H9 (cell line): ENCODE measurements at regions not wholly inside any gene's neighbourhood (a gene's known extent, or its start where the extent isn't known, plus 50 kb on each side); places are given as distances from the start of the nearest gene placed in this dataset.

Experiments
- DNase-seq: peaks from one replicate; pipeline ENCODE4 v3.0.0-alpha.2; 2017
- H2AFZ ChIP-seq: one replicate; pipeline ENCODE4 v1.6.1; 2013; ENCODE audit warnings: mild to moderate bottlenecking, low read length, control low read depth, moderate library complexity
- H2AK5ac ChIP-seq: 2 replicates; pipeline ENCODE4 v1.6.1; 2013; ENCODE audit warnings: low read length, control low read depth, mixed read lengths; ENCODE audit not compliant: insufficient read length
- H2BK120ac ChIP-seq: one replicate; pipeline ENCODE4 v1.6.1; 2013; ENCODE audit warnings: low read depth, mild to moderate bottlenecking, low read length, control low read depth, inconsistent platforms; ENCODE audit not compliant: poor library complexity, severe bottlenecking
- H2BK12ac ChIP-seq: 2 replicates; pipeline ENCODE4 v1.6.1; 2013; ENCODE audit warnings: low read length, control low read depth, mixed read lengths, low read depth; ENCODE audit not compliant: insufficient read length
- H2BK15ac ChIP-seq: 2 replicates; pipeline ENCODE4 v1.6.1; 2013; ENCODE audit warnings: low read depth, low read length, control low read depth
- H2BK20ac ChIP-seq: one replicate; pipeline ENCODE4 v1.6.1; 2013; ENCODE audit warnings: low read depth, mild to moderate bottlenecking, low read length, control low read depth, inconsistent platforms; ENCODE audit not compliant: poor library complexity, severe bottlenecking
- H2BK5ac ChIP-seq: 2 replicates; pipeline ENCODE4 v1.6.1; 2013; ENCODE audit warnings: low read length, control low read depth, mixed read lengths; ENCODE audit not compliant: insufficient read length
- H3K14ac ChIP-seq: 2 replicates; pipeline ENCODE4 v1.6.1; 2013; ENCODE audit warnings: low read length, control low read depth; ENCODE audit not compliant: insufficient read depth
- H3K18ac ChIP-seq: 2 replicates; pipeline ENCODE4 v1.6.1; 2013; ENCODE audit warnings: low read depth, mild to moderate bottlenecking, mixed read lengths, low read length, control low read depth; ENCODE audit not compliant: insufficient read length
- H3K23ac ChIP-seq: 2 replicates; pipeline ENCODE4 v1.6.1; 2013; ENCODE audit warnings: low read length, control low read depth, mixed read lengths, low read depth; ENCODE audit not compliant: insufficient read length
- H3K23me2 ChIP-seq: 2 replicates; pipeline ENCODE4 v1.6.1; 2013; ENCODE audit warnings: low read depth, mild to moderate bottlenecking, mixed read lengths, low read length, control low read depth; ENCODE audit not compliant: insufficient read length, poor library complexity, severe bottlenecking
- H3K27ac ChIP-seq: 2 replicates; pipeline ENCODE4 v1.5.1; 2013; ENCODE audit warnings: low read length, control low read depth, mixed read lengths, low read depth; ENCODE audit not compliant: insufficient read length
- H3K27me3 ChIP-seq: 2 replicates; pipeline ENCODE4 v1.6.1; 2013; ENCODE audit warnings: low read length, control low read depth, inconsistent platforms; ENCODE audit not compliant: insufficient read depth
- H3K4ac ChIP-seq: 2 replicates; pipeline ENCODE4 v1.6.1; 2013; ENCODE audit warnings: low read depth, mild to moderate bottlenecking, control low read depth, inconsistent platforms, low read length, moderate library complexity
- H3K4me1 ChIP-seq: 2 replicates; pipeline ENCODE4 v1.6.1; 2013; ENCODE audit warnings: low read length, control low read depth, inconsistent platforms; ENCODE audit not compliant: insufficient read depth
- H3K4me2 ChIP-seq: 2 replicates; pipeline ENCODE4 v1.6.1; 2013; ENCODE audit warnings: low read length, control low read depth, mixed read lengths; ENCODE audit not compliant: insufficient read length, insufficient read depth
- H3K56ac ChIP-seq: 2 replicates; pipeline ENCODE4 v1.6.1; 2013; ENCODE audit warnings: low read depth, mild to moderate bottlenecking, mixed read lengths, low read length, control low read depth; ENCODE audit not compliant: insufficient read length
- H3K79me1 ChIP-seq: 2 replicates; pipeline ENCODE4 v1.6.1; 2013; ENCODE audit warnings: low read depth, mild to moderate bottlenecking, moderate library complexity, low read length, control low read depth, inconsistent platforms; ENCODE audit not compliant: insufficient read depth, poor library complexity, severe bottlenecking
- H3K79me2 ChIP-seq: 2 replicates; pipeline ENCODE4 v1.6.1; 2013; ENCODE audit warnings: low read length, control low read depth, inconsistent platforms; ENCODE audit not compliant: insufficient read depth
- H3K9ac ChIP-seq: 2 replicates; pipeline ENCODE4 v1.6.1; 2013; ENCODE audit warnings: low read length, control low read depth, mixed read lengths; ENCODE audit not compliant: insufficient read length; ENCODE audit errors: extremely low read depth
- H3K9me3 ChIP-seq: one replicate; pipeline ENCODE4 v1.6.1; 2013; ENCODE audit warnings: low read depth, low read length, inconsistent platforms; ENCODE audit not compliant: control insufficient read depth
- H3T11ph ChIP-seq: one replicate; pipeline ENCODE4 v1.6.1; 2013; ENCODE audit warnings: mild to moderate bottlenecking, low read length, control low read depth, inconsistent platforms
- H4K20me1 ChIP-seq: one replicate; pipeline ENCODE4 v1.6.1; 2013; ENCODE audit not compliant: control insufficient read depth, insufficient read length, insufficient read depth
- H4K5ac ChIP-seq: 2 replicates; pipeline ENCODE4 v1.6.1; 2013; ENCODE audit warnings: low read depth, mild to moderate bottlenecking, mixed read lengths, low read length, control low read depth; ENCODE audit not compliant: insufficient read length
- H4K8ac ChIP-seq: replicated peaks from 2 replicates; pipeline ENCODE4 v1.6.1; 2013; ENCODE audit warnings: low read length, control low read depth, mixed read lengths, low read depth; ENCODE audit not compliant: insufficient read length
- H4K91ac ChIP-seq: 2 replicates; pipeline ENCODE4 v1.6.1; 2013; ENCODE audit warnings: low read depth, mild to moderate bottlenecking, moderate library complexity, mixed read lengths, low read length, control low read depth; ENCODE audit not compliant: insufficient read length
- H3K27ac Mint-ChIP-seq, 3 experiments: 2 replicates in 2 of 3; 3 replicates in 1 of 3; pipeline ENCODE4 v1.8.0; 2020 to 2021; ENCODE audit warnings: mixed read lengths in 3 of 3, mild to moderate bottlenecking in 1 of 3, moderate library complexity in 1 of 3
- H3K27me3 Mint-ChIP-seq: 2 replicates; pipeline ENCODE4 v1.8.0; 2021; ENCODE audit warnings: low read depth, mild to moderate bottlenecking, moderate library complexity, mixed read lengths
- H3K36me3 Mint-ChIP-seq, 3 experiments: 2 replicates in 2 of 3; 3 replicates in 1 of 3; pipeline ENCODE4 v1.8.0; 2020 to 2021; ENCODE audit warnings: low read depth in 3 of 3, mixed read lengths in 3 of 3; ENCODE audit not compliant: insufficient read depth in 1 of 3
- H3K4me1 Mint-ChIP-seq, 2 experiments: 2 replicates each; pipeline ENCODE4 v1.8.0; 2020; ENCODE audit warnings: mixed read lengths in 2 of 2
- H3K4me3 Mint-ChIP-seq, 2 experiments: 2 replicates in 1 of 2; 3 replicates in 1 of 2; pipeline ENCODE4 v1.8.0; 2020 to 2021; ENCODE audit warnings: mild to moderate bottlenecking in 2 of 2, mixed read lengths in 2 of 2, moderate library complexity in 1 of 2
- H3K9me3 Mint-ChIP-seq, 2 experiments: 2 replicates in 1 of 2; 3 replicates in 1 of 2; pipeline ENCODE4 v1.8.0; 2020; ENCODE audit warnings: mild to moderate bottlenecking in 2 of 2, mixed read lengths in 2 of 2, moderate library complexity in 1 of 2
- WGBS: extraction: QIAGEN DNeasy Blood & Tissue Kit; methylation state at CpG from one replicate; pipeline ENCODE4 v1.1.7; 2013; ENCODE audit warnings: missing lambda C conversion rate, low lambda C conversion rate, mixed read lengths; ENCODE audit not compliant: insufficient read length; ENCODE audit errors: extremely low coverage; 5-methylcytosine and 5-hydroxymethylcytosine counted together
- TF ChIP-seq, protein P1 (sequence below): fragments of 200-600 bp; sonication (generic); conservative IDR thresholded peaks from 3 replicates; pipeline ENCODE4 v1.8.0; 2021; ENCODE audit warnings: antibody characterized with exemption, mild to moderate bottlenecking

DNA sequence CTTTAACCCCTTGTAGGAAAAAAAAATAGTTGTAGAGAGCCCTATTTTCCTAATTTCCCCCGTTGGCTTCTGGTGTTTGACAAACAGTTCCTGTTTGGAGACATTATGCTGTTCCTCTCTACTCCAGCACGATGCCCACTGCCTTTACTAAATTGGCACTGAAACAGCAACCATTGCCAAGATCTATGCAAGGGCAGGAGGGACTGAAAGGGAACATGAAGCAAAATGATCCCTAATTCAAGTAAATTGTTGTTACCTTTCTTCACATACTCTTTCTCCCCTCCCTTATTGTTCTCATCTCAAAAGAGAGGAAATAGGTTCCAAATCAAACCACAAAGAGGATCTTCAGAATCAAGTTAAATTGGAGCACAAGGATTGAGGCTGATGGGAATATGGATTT lies 764.1 kb upstream of the MMS22L start:
- H3K36me3 Mint-ChIP-seq, result no peaks in the 10 kb centered on the region
- Histone ChIP-seq H3K18ac (no peak overlapping the region), H3K4me2 (no peak overlapping the region), H2BK12ac (no peak overlapping the region), H2BK5ac (no peak overlapping the region), H4K8ac (no peak overlapping the region), H3K4ac (no peak overlapping the region), H3K56ac (no peak overlapping the region), H3K27ac (no peak overlapping the region), H3K79me2 (no peaks in the 10 kb centered on the region), H3T11ph (no peak overlapping the region), H4K20me1 (no peaks in the 10 kb centered on the region), H2BK120ac (no peak overlapping the region), H3K9me3 (no peaks in the 10 kb centered on the region), H3K79me1 (no peaks in the 10 kb centered on the region), H4K91ac (no peak overlapping the region), H2AFZ (no peak overlapping the region), H2AK5ac (no peak overlapping the region), H3K23ac (no peak overlapping the region), H3K27me3 (no peaks in the 10 kb centered on the region), H3K23me2 (no peaks in the 10 kb centered on the region), H3K14ac (no peak overlapping the region), H2BK20ac (peak overlapping the region; percentile 78), H3K4me1 (peaks cover 26% of the 10 kb centered on the region), H3K9ac (no peak overlapping the region), H4K5ac (no peak overlapping the region), H2BK15ac (no peak overlapping the region)
- H3K9me3 Mint-ChIP-seq, result no peaks in the 10 kb centered on the region
- H3K4me1 Mint-ChIP-seq, result peaks cover 44 to 58% of the 10 kb centered on the region in 2 experiments
- H3K4me3 Mint-ChIP-seq, result no peak overlapping the region
- no peaks in the 10 kb centered on the region for H3K27me3 Mint-ChIP-seq
- TF ChIP-seq, protein P1, sequence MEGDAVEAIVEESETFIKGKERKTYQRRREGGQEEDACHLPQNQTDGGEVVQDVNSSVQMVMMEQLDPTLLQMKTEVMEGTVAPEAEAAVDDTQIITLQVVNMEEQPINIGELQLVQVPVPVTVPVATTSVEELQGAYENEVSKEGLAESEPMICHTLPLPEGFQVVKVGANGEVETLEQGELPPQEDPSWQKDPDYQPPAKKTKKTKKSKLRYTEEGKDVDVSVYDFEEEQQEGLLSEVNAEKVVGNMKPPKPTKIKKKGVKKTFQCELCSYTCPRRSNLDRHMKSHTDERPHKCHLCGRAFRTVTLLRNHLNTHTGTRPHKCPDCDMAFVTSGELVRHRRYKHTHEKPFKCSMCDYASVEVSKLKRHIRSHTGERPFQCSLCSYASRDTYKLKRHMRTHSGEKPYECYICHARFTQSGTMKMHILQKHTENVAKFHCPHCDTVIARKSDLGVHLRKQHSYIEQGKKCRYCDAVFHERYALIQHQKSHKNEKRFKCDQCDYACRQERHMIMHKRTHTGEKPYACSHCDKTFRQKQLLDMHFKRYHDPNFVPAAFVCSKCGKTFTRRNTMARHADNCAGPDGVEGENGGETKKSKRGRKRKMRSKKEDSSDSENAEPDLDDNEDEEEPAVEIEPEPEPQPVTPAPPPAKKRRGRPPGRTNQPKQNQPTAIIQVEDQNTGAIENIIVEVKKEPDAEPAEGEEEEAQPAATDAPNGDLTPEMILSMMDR, result no peak
- WGBS, result no CpG with 5 or more reads among the region's 2 CpGs
- H3K27ac Mint-ChIP-seq, result peak overlapping the region in 2 of 3 experiments; percentile 41 to 66; a peak in 1 of 7 replicates
- DNase-seq, result no peak
